OCI-LY7 (cell line): ENCODE measurements at regions not wholly inside any gene's neighbourhood (a gene's known extent, or its start where the extent isn't known, plus 50 kb on each side); places are given as distances from the start of the nearest gene placed in this dataset.
A peak's percentile ranks its signal among the peaks of the same experiment; 100 is the strongest.

Experiments used
- BruUV-seq: library from RNA; stranded (reverse); fragments of 400-500 nt; replicated peaks from 2 replicates; lab custom pipeline; 2021; lab: Mats Ljungman, UMichigan
- CTCF ChIA-PET: fragments of 300-600 bp; sonication (Branson Sonifier 250); formaldehyde crosslinking; loops from one replicate; lab custom pipeline; 2022; ENCODE audit warnings: antibody characterized with exemption; ENCODE audit not compliant: unreplicated experiment; lab: Charles Lee
- POLR2A ChIA-PET: fragments of 300-600 bp; sonication (Branson Sonifier 250); formaldehyde crosslinking; loops from one replicate; lab custom pipeline; 2022; ENCODE audit warnings: antibody characterized with exemption; lab: Charles Lee
- DNase-seq: peaks from one replicate; pipeline ENCODE4 v3.0.0-alpha.2; 2015; ENCODE audit warnings: low spot score
- H2AFZ ChIP-seq: fragments of 200-600 bp; sonication (generic), shearing (Covaris generic); 2 replicates; pipeline ENCODE4 v1.6.1; 2014; ENCODE audit warnings: mild to moderate bottlenecking, antibody characterized with exemption, low read length, moderate library complexity
- H3K27ac ChIP-seq: fragments of 200-600 bp; sonication (generic); 2 replicates; pipeline ENCODE4 v1.5.1; 2014; ENCODE audit warnings: mixed run types, low read depth, mild to moderate bottlenecking, moderate library complexity, low read length, inconsistent platforms; ENCODE audit not compliant: poor library complexity, severe bottlenecking
- H3K36me3 ChIP-seq: fragments of 200-600 bp; sonication (generic); 2 replicates; pipeline ENCODE4 v1.6.1; 2014; ENCODE audit warnings: mild to moderate bottlenecking, antibody characterized with exemption, low read length, moderate library complexity, mixed read lengths; ENCODE audit not compliant: insufficient read depth
- H3K4me1 ChIP-seq: fragments of 200-600 bp; sonication (generic); 2 replicates; pipeline ENCODE4 v1.5.1; 2014; ENCODE audit warnings: mild to moderate bottlenecking, low read length; ENCODE audit not compliant: insufficient read depth, poor library complexity, severe bottlenecking
- H3K4me2 ChIP-seq: fragments of 200-600 bp; sonication (generic); 2 replicates; pipeline ENCODE4 v1.6.1; 2014; ENCODE audit warnings: mild to moderate bottlenecking, low read length
- H3K4me3 ChIP-seq: fragments of 200-600 bp; sonication (generic); 2 replicates; pipeline ENCODE4 v1.5.1; 2014; ENCODE audit warnings: mild to moderate bottlenecking, low read depth, low read length; ENCODE audit not compliant: poor library complexity, severe bottlenecking
- H3K79me2 ChIP-seq: fragments of 200-600 bp; sonication (generic); 2 replicates; pipeline ENCODE4 v1.6.1; 2016; ENCODE audit warnings: low read depth, mild to moderate bottlenecking, low read length, moderate library complexity, mixed read lengths; ENCODE audit not compliant: insufficient read depth
- H3K9me2 ChIP-seq: fragments of 200-600 bp; sonication (generic); 2 replicates; pipeline ENCODE4 v1.6.1; 2016; ENCODE audit warnings: mild to moderate bottlenecking, low read length, mixed read lengths; ENCODE audit not compliant: insufficient read depth
- H3K9me3 ChIP-seq: fragments of 200-600 bp; sonication (generic); 2 replicates; pipeline ENCODE4 v1.6.1; 2014; ENCODE audit warnings: mild to moderate bottlenecking, mixed run types, low read length, mixed read lengths
- H4K20me1 ChIP-seq: fragments of 200-600 bp; sonication (generic); 2 replicates; pipeline ENCODE4 v1.6.1; 2014; ENCODE audit warnings: mild to moderate bottlenecking, antibody characterized with exemption, low read length, moderate library complexity, mixed read lengths; ENCODE audit not compliant: insufficient read depth
- CTCF ChIP-seq: fragments of 200-600 bp; sonication (generic); conservative IDR thresholded peaks from 2 replicates; pipeline ENCODE4 v1.5.1; 2014; ENCODE audit warnings: mild to moderate bottlenecking, antibody characterized with exemption, low read length, moderate library complexity, mixed read lengths
- EZH2phosphoT487 ChIP-seq: fragments of 200-600 bp; sonication (generic); IDR thresholded peaks from 2 replicates; pipeline ENCODE4 v1.6.1; 2018; ENCODE audit warnings: low read depth, borderline replicate concordance, mild to moderate bottlenecking, mixed run types, antibody characterized with exemption, low read length, moderate library complexity, mixed read lengths
- intact Hi-C: fragments of 100-400 bp; cut with micrococcal nuclease; formaldehyde crosslinking; loops from one replicate; pipeline ENCODE4 v1.10.0; 2022; ENCODE audit not compliant: unreplicated experiment

GRCh38 chr1:182200025-182200812 is 138.7 kb upstream of the ZNF648 start:
- intact Hi-C loops: no loop called here
- Histone ChIP-seq H3K9me3 (no peaks in the 10 kb centered on the region), H3K4me1 (no peaks in the 10 kb centered on the region), H3K79me2 (no peaks in the 10 kb centered on the region), H2AFZ (no peak overlapping the region), H3K4me2 (no peak overlapping the region), H3K4me3 (no peak overlapping the region), H3K27ac (no peak overlapping the region), H3K36me3 (no peaks in the 10 kb centered on the region), H3K9me2 (no peaks in the 10 kb centered on the region), H4K20me1 (no peaks in the 10 kb centered on the region)
- TF ChIP-seq EZH2phosphoT487 (no peak), CTCF (no peak)
- no peak for DNase-seq
- CTCF ChIA-PET: no interaction called here
- POLR2A ChIA-PET: no interaction called here
- BruUV-seq: no TSS peak

GRCh38 chr1:182198006-182198605 is 136.6 kb upstream of the ZNF648 start:
- CTCF ChIA-PET: no interaction called here
- no peak for TF ChIP-seq EZH2phosphoT487
- TF ChIP-seq CTCF: peak; percentile 42; the same call in 1 of the 2 replicates
- no peak overlapping the region for H3K4me2 ChIP-seq
- H3K4me1 ChIP-seq: no peaks in the 10 kb centered on the region
- H3K9me3 ChIP-seq: no peaks in the 10 kb centered on the region
- intact Hi-C loops: no loop called here
- no peaks in the 10 kb centered on the region for H3K79me2 ChIP-seq
- no peak overlapping the region for H2AFZ ChIP-seq
- DNase-seq: no peak
- no peaks in the 10 kb centered on the region for H3K9me2 ChIP-seq
- no peak overlapping the region for H3K4me3 ChIP-seq
- H3K27ac ChIP-seq: no peak overlapping the region
- BruUV-seq: no TSS peak
- no peaks in the 10 kb centered on the region for H3K36me3 ChIP-seq
- H4K20me1 ChIP-seq: no peaks in the 10 kb centered on the region
- POLR2A ChIA-PET: no interaction called here
